Prostate gland (tissue), 2 donors: ENCODE measurements at regions not wholly inside any gene's neighbourhood (a gene's known extent, or its start where the extent isn't known, plus 50 kb on each side); places are given as distances from the start of the nearest gene placed in this dataset.

Source experiments
- DNase-seq: peaks from one replicate; pipeline ENCODE4 v3.0.0-alpha.2; 2019; ENCODE audit warnings: low spot score
- H3K27ac ChIP-seq, 2 donors: fragments of 200-600 bp; sonication (generic); 2 replicates each; pipeline ENCODE4 v1.5.1; 2017 to 2019
- H3K27me3 ChIP-seq: fragments of 200-600 bp; sonication (generic); replicated peaks from 2 replicates; pipeline ENCODE4 v1.5.1; 2019; ENCODE audit not compliant: insufficient read depth
- H3K36me3 ChIP-seq, 2 donors: fragments of 200-600 bp; sonication (generic); 1 replicate in 1 of 2; 2 replicates in 1 of 2; pipeline versions ENCODE4 v1.5.1 to v1.8.1; 2017 to 2019
- H3K4me1 ChIP-seq: fragments of 200-600 bp; sonication (generic); replicated peaks from 2 replicates; pipeline ENCODE4 v1.5.1; 2019
- H3K4me3 ChIP-seq, 2 donors: fragments of 200-600 bp; sonication (generic); 2 replicates each; pipeline ENCODE4 v1.5.1; 2017 to 2019
- H3K9me3 ChIP-seq: fragments of 200-600 bp; sonication (generic); 2 replicates; pipeline ENCODE4 v1.5.1; 2017
- POLR2A ChIP-seq: fragments of 450-650 bp; IDR thresholded peaks from one replicate; pipeline ENCODE4 v1.6.1; 2016; ENCODE audit warnings: antibody characterized with exemption, mild to moderate bottlenecking
- POLR2AphosphoS5 ChIP-seq: sonication (generic); formaldehyde crosslinking; IDR thresholded peaks from one replicate; pipeline ENCODE4 v1.6.1; 2017; ENCODE audit warnings: antibody characterized with exemption
- WGBS: methylation state at CpG from one replicate; pipeline ENCODE4 v1.1.5; 2018; 5-methylcytosine and 5-hydroxymethylcytosine counted together
- intact Hi-C: fragments of 100-400 bp; cut with DNase I; formaldehyde crosslinking; loops from one replicate; pipeline ENCODE4 v1.14.2; 2022
- TF ChIP-seq, protein P1 (sequence below), 4 experiments: fragments of 200-600 bp in 2 of 4; fragments of 450-650 bp in 2 of 4; sonication (generic) in 2 of 4; IDR thresholded peaks; 1 replicate in 3 of 4; 2 replicates in 1 of 4; pipeline ENCODE4 v1.5.1; 2016 to 2019; ENCODE audit warnings: antibody characterized with exemption in 4 of 4, mild to moderate bottlenecking in 2 of 4, moderate library complexity in 2 of 4

GRCh38 chr5:143546394-143546793 lies 142.9 kb upstream of the NR3C1 start:
- TF ChIP-seq POLR2AphosphoS5 (no peak), POLR2A (no peak)
- TF ChIP-seq, protein P1, sequence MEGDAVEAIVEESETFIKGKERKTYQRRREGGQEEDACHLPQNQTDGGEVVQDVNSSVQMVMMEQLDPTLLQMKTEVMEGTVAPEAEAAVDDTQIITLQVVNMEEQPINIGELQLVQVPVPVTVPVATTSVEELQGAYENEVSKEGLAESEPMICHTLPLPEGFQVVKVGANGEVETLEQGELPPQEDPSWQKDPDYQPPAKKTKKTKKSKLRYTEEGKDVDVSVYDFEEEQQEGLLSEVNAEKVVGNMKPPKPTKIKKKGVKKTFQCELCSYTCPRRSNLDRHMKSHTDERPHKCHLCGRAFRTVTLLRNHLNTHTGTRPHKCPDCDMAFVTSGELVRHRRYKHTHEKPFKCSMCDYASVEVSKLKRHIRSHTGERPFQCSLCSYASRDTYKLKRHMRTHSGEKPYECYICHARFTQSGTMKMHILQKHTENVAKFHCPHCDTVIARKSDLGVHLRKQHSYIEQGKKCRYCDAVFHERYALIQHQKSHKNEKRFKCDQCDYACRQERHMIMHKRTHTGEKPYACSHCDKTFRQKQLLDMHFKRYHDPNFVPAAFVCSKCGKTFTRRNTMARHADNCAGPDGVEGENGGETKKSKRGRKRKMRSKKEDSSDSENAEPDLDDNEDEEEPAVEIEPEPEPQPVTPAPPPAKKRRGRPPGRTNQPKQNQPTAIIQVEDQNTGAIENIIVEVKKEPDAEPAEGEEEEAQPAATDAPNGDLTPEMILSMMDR (IDR thresholded peaks at IDR 0.05): no peak
- Histone ChIP-seq H3K4me3 (no peak overlapping the region), H3K36me3 (no peaks in the 10 kb centered on the region), H3K4me1 (no peaks in the 10 kb centered on the region), H3K27me3 (no peaks in the 10 kb centered on the region), H3K27ac (no peak overlapping the region), H3K9me3 (no peaks in the 10 kb centered on the region)
- no peak for DNase-seq
- intact Hi-C loops: no loop called here

GRCh38 chr5:143544606-143545005 lies 141.1 kb upstream of the NR3C1 start:
- no peak for TF ChIP-seq POLR2A
- TF ChIP-seq POLR2AphosphoS5: no peak
- TF ChIP-seq, protein P1 (IDR thresholded peaks at IDR 0.05): no peak
- Histone ChIP-seq H3K27me3 (no peaks in the 10 kb centered on the region), H3K27ac (no peak overlapping the region), H3K4me1 (no peaks in the 10 kb centered on the region), H3K36me3 (no peaks in the 10 kb centered on the region), H3K4me3 (no peak overlapping the region), H3K9me3 (no peaks in the 10 kb centered on the region)
- intact Hi-C loops: no loop called here
- DNase-seq: no peak

GRCh38 chr5:143543358-143544255 lies 140.1 kb upstream of the NR3C1 start:
- H3K4me3 ChIP-seq: no peak overlapping the region
- 50% methylated on average over 2 of the region's 2 CpGs for WGBS
- H3K27me3 ChIP-seq: no peaks in the 10 kb centered on the region
- no peaks in the 10 kb centered on the region for H3K9me3 ChIP-seq
- H3K27ac ChIP-seq: no peak overlapping the region
- intact Hi-C loops: no loop called here
- H3K36me3 ChIP-seq: no peaks in the 10 kb centered on the region
- DNase-seq: no peak
- no peaks in the 10 kb centered on the region for H3K4me1 ChIP-seq
- TF ChIP-seq, protein P1 (IDR thresholded peaks at IDR 0.05): no peak
- TF ChIP-seq POLR2A (no peak), POLR2AphosphoS5 (no peak)

DNA sequence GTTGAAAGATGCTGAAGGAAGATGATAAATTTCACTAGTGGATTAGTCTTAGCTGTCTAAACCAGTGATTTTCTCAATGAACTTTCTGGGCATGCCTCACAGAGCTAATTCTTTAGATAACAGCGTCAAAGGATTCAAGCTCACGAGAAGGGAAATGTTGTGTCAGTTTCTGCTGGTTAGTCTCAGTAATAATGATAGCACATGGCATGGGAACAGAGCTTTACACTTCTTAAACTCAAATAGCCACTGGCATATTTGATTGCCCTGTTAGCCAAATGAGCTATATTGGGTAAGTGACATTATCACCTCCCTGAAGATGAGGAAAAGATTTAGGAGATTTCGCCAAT lies 139.3 kb upstream of the NR3C1 start:
- H3K4me3 ChIP-seq: no peak overlapping the region
- intact Hi-C loops: no loop called here
- no peaks in the 10 kb centered on the region for H3K36me3 ChIP-seq
- DNase-seq: no peak
- no peak overlapping the region for H3K27ac ChIP-seq
- TF ChIP-seq, protein P1 (IDR thresholded peaks at IDR 0.05): no peak
- TF ChIP-seq POLR2A (no peak), POLR2AphosphoS5 (no peak)
- no peaks in the 10 kb centered on the region for H3K9me3 ChIP-seq
- WGBS: 70% methylated on average over 3 of the region's 3 CpGs
- H3K4me1 ChIP-seq: no peaks in the 10 kb centered on the region
- H3K27me3 ChIP-seq: no peaks in the 10 kb centered on the region
